OCI-LY7 (cell line): ENCODE measurements at regions not wholly inside any gene's neighbourhood (a gene's known extent, or its start where the extent isn't known, plus 50 kb on each side); places are given as distances from the start of the nearest gene placed in this dataset.

Experiments used
- EZH2phosphoT487 ChIP-seq: fragments of 200-600 bp; sonication (generic); IDR thresholded peaks from 2 replicates; pipeline ENCODE4 v1.6.1; 2018; ENCODE audit warnings: low read depth, borderline replicate concordance, mild to moderate bottlenecking, mixed run types, antibody characterized with exemption, low read length, moderate library complexity, mixed read lengths
- TF ChIP-seq, protein P1 (sequence below): fragments of 200-600 bp; sonication (generic); conservative IDR thresholded peaks from 2 replicates; pipeline ENCODE4 v1.5.1; 2014; ENCODE audit warnings: mild to moderate bottlenecking, antibody characterized with exemption, low read length, moderate library complexity, mixed read lengths

DNA sequence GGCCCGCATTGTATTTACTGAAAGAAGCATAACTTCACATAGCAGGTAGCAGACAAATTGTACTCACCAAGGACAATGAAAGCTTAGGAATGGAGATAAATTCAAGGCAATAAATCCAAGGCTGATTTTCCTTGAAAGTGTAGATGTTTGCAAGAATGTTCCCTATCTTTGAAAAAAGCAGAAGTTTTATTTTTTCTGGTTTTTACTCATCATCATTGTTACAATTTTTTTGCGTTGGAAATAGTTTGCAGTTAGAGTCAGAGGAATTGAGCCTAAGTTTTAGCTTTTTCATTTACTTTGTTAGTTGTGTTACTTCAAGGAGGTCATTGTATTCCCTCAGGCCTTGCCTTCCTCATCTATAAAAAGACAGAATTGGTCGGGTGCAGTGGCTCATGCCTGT, 213.9 kb upstream of the TBL1XR1 start:
- TF ChIP-seq, protein P1, sequence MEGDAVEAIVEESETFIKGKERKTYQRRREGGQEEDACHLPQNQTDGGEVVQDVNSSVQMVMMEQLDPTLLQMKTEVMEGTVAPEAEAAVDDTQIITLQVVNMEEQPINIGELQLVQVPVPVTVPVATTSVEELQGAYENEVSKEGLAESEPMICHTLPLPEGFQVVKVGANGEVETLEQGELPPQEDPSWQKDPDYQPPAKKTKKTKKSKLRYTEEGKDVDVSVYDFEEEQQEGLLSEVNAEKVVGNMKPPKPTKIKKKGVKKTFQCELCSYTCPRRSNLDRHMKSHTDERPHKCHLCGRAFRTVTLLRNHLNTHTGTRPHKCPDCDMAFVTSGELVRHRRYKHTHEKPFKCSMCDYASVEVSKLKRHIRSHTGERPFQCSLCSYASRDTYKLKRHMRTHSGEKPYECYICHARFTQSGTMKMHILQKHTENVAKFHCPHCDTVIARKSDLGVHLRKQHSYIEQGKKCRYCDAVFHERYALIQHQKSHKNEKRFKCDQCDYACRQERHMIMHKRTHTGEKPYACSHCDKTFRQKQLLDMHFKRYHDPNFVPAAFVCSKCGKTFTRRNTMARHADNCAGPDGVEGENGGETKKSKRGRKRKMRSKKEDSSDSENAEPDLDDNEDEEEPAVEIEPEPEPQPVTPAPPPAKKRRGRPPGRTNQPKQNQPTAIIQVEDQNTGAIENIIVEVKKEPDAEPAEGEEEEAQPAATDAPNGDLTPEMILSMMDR, result no peak
- TF ChIP-seq EZH2phosphoT487, result no peak
